H1 (cell line): ENCODE measurements at regions not wholly inside any gene's neighbourhood (a gene's known extent, or its start where the extent isn't known, plus 50 kb on each side); places are given as distances from the start of the nearest gene placed in this dataset.
A peak's percentile ranks its signal among the peaks of the same experiment; 100 is the strongest.
"Not testable (repeated sequence)": the region's sequence is repeated elsewhere in the genome, so short reads cannot be mapped to it uniquely, and the experiment has no call there.

Source experiments
- CTCF ChIA-PET: fragments of 300-600 bp; sonication (Branson Sonifier 250); formaldehyde crosslinking; loops from one replicate; lab custom pipeline; 2021; ENCODE audit not compliant: partially characterized antibody; lab: Charles Lee
- POLR2A ChIA-PET: fragments of 300-600 bp; sonication (Branson Sonifier 250); formaldehyde crosslinking; loops from one replicate; lab custom pipeline; 2021; ENCODE audit warnings: inconsistent platforms; ENCODE audit not compliant: partially characterized antibody; lab: Charles Lee
- DNase-seq, 2 experiments: peaks; one replicate each; pipeline versions ENCODE4 v3.0.0 to v3.0.0-alpha.2; 2010 to 2022; ENCODE audit warnings: low spot score in 2 of 2, low read depth in 1 of 2, mixed read lengths in 1 of 2
- FAIRE-seq: peaks from 2 replicates; lab custom pipeline; 2011; peaks lifted over from hg19 to GRCh38; lab: Jason Lieb, UNC
- H2AFZ ChIP-seq: 2 replicates; pipeline ENCODE4 v1.8.1; 2012; ENCODE audit warnings: low read length, inconsistent platforms
- H2AK5ac ChIP-seq: 2 replicates; pipeline ENCODE4 v1.6.1; 2013; ENCODE audit warnings: low read depth, low read length
- H2BK120ac ChIP-seq: replicated peaks from 2 replicates; pipeline ENCODE3; 2013; ENCODE audit warnings: low read depth, low read length, inconsistent platforms
- H2BK12ac ChIP-seq: 2 replicates; pipeline ENCODE4 v1.6.1; 2013; ENCODE audit warnings: low read depth, low read length
- H2BK15ac ChIP-seq: 2 replicates; pipeline ENCODE4 v1.6.1; 2013; ENCODE audit warnings: low read length
- H2BK20ac ChIP-seq: 2 replicates; pipeline ENCODE4 v1.6.1; 2013; ENCODE audit warnings: low read length
- H2BK5ac ChIP-seq: 2 replicates; pipeline ENCODE4 v1.6.1; 2013; ENCODE audit warnings: low read depth, low read length
- H3K14ac ChIP-seq: 2 replicates; pipeline ENCODE4 v1.6.1; 2013; ENCODE audit warnings: inconsistent platforms; ENCODE audit not compliant: insufficient read length
- H3K18ac ChIP-seq: 2 replicates; pipeline ENCODE4 v1.6.1; 2013; ENCODE audit warnings: low read length; ENCODE audit errors: extremely low read depth
- H3K23ac ChIP-seq: 2 replicates; pipeline ENCODE4 v1.6.1; 2013; ENCODE audit warnings: inconsistent platforms; ENCODE audit not compliant: insufficient read length
- H3K23me2 ChIP-seq: 2 replicates; pipeline ENCODE4 v1.6.1; 2013; ENCODE audit warnings: low read depth, low read length
- H3K27ac ChIP-seq: 2 replicates; pipeline ENCODE4 v1.6.1; 2011; ENCODE audit warnings: low read depth, low read length, inconsistent platforms
- H3K27me3 ChIP-seq, 4 experiments: replicated peaks in 1 of 4; 1 replicate in 1 of 4; 2 replicates in 3 of 4; pipeline versions ENCODE4 v1.6.1 to v1.8.1; 2011 to 2013; ENCODE audit warnings: low read length in 3 of 4, mild to moderate bottlenecking in 3 of 4, inconsistent platforms in 2 of 4, mixed read lengths in 2 of 4, moderate library complexity in 1 of 4; ENCODE audit not compliant: control insufficient read depth in 3 of 4, insufficient read depth in 3 of 4; ENCODE audit errors: extremely low read depth in 1 of 4
- H3K36me3 ChIP-seq, 4 experiments: 2 replicates each; pipeline versions ENCODE4 v1.6.1 to v1.8.1; 2011 to 2013; ENCODE audit warnings: mild to moderate bottlenecking in 4 of 4, low read length in 3 of 4, moderate library complexity in 2 of 4, control low read depth in 1 of 4, inconsistent platforms in 1 of 4; ENCODE audit not compliant: insufficient read depth in 4 of 4, control insufficient read depth in 2 of 4
- H3K4ac ChIP-seq: replicated peaks from 2 replicates; pipeline ENCODE3; 2013; ENCODE audit warnings: low read length, low read depth, mixed read lengths, inconsistent platforms; ENCODE audit not compliant: insufficient read length
- H3K4me1 ChIP-seq, 4 experiments: replicated peaks in 1 of 4; 1 replicate in 1 of 4; 2 replicates in 3 of 4; pipeline versions ENCODE4 v1.6.1 to v1.8.1; 2011 to 2013; ENCODE audit warnings: low read length in 3 of 4, inconsistent platforms in 2 of 4, mixed read lengths in 1 of 4; ENCODE audit not compliant: insufficient read depth in 4 of 4, control insufficient read depth in 3 of 4
- H3K4me2 ChIP-seq, 2 experiments: 2 replicates each; pipeline versions ENCODE4 v1.6.1 to v1.8.1; 2011 to 2013; ENCODE audit warnings: low read depth in 2 of 2, low read length in 2 of 2, control low read depth in 1 of 2, inconsistent platforms in 1 of 2, mild to moderate bottlenecking in 1 of 2; ENCODE audit not compliant: insufficient read depth in 1 of 2
- H3K4me3 ChIP-seq, 4 experiments: fragments of 200-600, 300-600 bp in 1 of 4; sonication (generic), shearing (Covaris generic), sonication (Bioruptor Twin) in 1 of 4; 2 replicates each; pipeline versions ENCODE4 v1.5.1 to v1.8.1; 2011 to 2016; ENCODE audit warnings: low read length in 4 of 4, low read depth in 3 of 4, control low read depth in 2 of 4, inconsistent platforms in 2 of 4, mild to moderate bottlenecking in 2 of 4, mixed read lengths in 1 of 4, moderate library complexity in 1 of 4; ENCODE audit not compliant: insufficient read depth in 2 of 4; ENCODE audit errors: extremely low read depth in 1 of 4
- H3K56ac ChIP-seq: replicated peaks from 2 replicates; pipeline ENCODE3; 2013; ENCODE audit warnings: low read depth, mild to moderate bottlenecking, mixed read lengths, low read length, inconsistent platforms; ENCODE audit not compliant: insufficient read length
- H3K79me1 ChIP-seq: 2 replicates; pipeline ENCODE4 v1.6.1; 2013; ENCODE audit warnings: low read depth, low read length, control low read depth
- H3K79me2 ChIP-seq, 2 experiments: 2 replicates each; pipeline versions ENCODE4 v1.6.1 to v1.8.1; 2012 to 2013; ENCODE audit warnings: low read length in 2 of 2, mild to moderate bottlenecking in 2 of 2, inconsistent platforms in 1 of 2; ENCODE audit not compliant: insufficient read depth in 2 of 2, control insufficient read depth in 1 of 2
- H3K9ac ChIP-seq, 4 experiments: replicated peaks in 1 of 4; 1 replicate in 1 of 4; 2 replicates in 3 of 4; pipeline versions ENCODE4 v1.6.1 to v1.8.1; 2011 to 2013; ENCODE audit warnings: low read depth in 3 of 4, low read length in 3 of 4, control low read depth in 2 of 4, mild to moderate bottlenecking in 2 of 4, moderate library complexity in 2 of 4, inconsistent platforms in 1 of 4; ENCODE audit errors: extremely low read depth in 1 of 4
- H3K9me3 ChIP-seq, 2 experiments: 2 replicates each; pipeline versions ENCODE4 v1.6.1 to v1.8.1; 2012 to 2013; ENCODE audit warnings: mild to moderate bottlenecking in 2 of 2, moderate library complexity in 2 of 2, control low read depth in 1 of 2, inconsistent platforms in 1 of 2, low read depth in 1 of 2, low read length in 1 of 2, mixed read lengths in 1 of 2; ENCODE audit not compliant: insufficient read depth in 2 of 2
- H4K20me1 ChIP-seq, 2 experiments: replicated peaks in 1 of 2; 2 replicates each; pipeline versions ENCODE3 to v1.8.1; 2011 to 2013; ENCODE audit warnings: inconsistent platforms in 2 of 2, low read length in 2 of 2, mild to moderate bottlenecking in 1 of 2; ENCODE audit not compliant: insufficient read depth in 2 of 2, control insufficient read depth in 1 of 2
- H4K5ac ChIP-seq: 2 replicates; pipeline ENCODE4 v1.6.1; 2013; ENCODE audit warnings: low read length, low read depth, mixed read lengths, inconsistent platforms; ENCODE audit not compliant: insufficient read length
- H4K8ac ChIP-seq: 2 replicates; pipeline ENCODE4 v1.8.0; 2013; ENCODE audit warnings: mild to moderate bottlenecking, moderate library complexity, low read length, inconsistent platforms; ENCODE audit not compliant: insufficient read depth; ENCODE audit errors: extremely low read depth
- H4K91ac ChIP-seq: replicated peaks from 2 replicates; pipeline ENCODE3; 2013; ENCODE audit warnings: low read length, mixed read lengths, inconsistent platforms; ENCODE audit not compliant: insufficient read length
- RAD21 ChIP-seq, 2 experiments: IDR thresholded peaks in 1 of 2; conservative IDR thresholded peaks in 1 of 2; 2 replicates each; pipeline ENCODE4 v1.6.1; 2011; ENCODE audit warnings: low read depth in 2 of 2, low read length in 2 of 2, improper control_type of control experiment in 1 of 2, inconsistent platforms in 1 of 2, mild to moderate bottlenecking in 1 of 2, moderate library complexity in 1 of 2
- WGBS, 2 experiments: shearing (Covaris generic) in 1 of 2; methylation state at CpG; one replicate each; pipeline versions ENCODE4 v1.1.6 to v1.1.7; 2013 to 2015; ENCODE audit warnings: low lambda C conversion rate in 2 of 2, mixed read lengths in 2 of 2, inconsistent platforms in 1 of 2, low coverage in 1 of 2, missing lambda C conversion rate in 1 of 2; ENCODE audit not compliant: insufficient replicate concordance in 2 of 2, insufficient coverage in 1 of 2, insufficient read length in 1 of 2; ENCODE audit errors: extremely low coverage in 1 of 2, missing lambda C conversion rate in 1 of 2; 5-methylcytosine and 5-hydroxymethylcytosine counted together
- TF ChIP-seq, protein P1 (sequence below), 3 experiments: IDR thresholded peaks; 1 replicate in 2 of 3; 2 replicates in 1 of 3; pipeline versions ENCODE4 v1.5.1 to v1.6.1; 2011; ENCODE audit warnings: low read length in 3 of 3, mild to moderate bottlenecking in 3 of 3, inconsistent platforms in 2 of 3, low read depth in 1 of 3, moderate library complexity in 1 of 3; ENCODE audit not compliant: insufficient read depth in 1 of 3; ENCODE audit errors: control extremely low read depth in 1 of 3

DNA sequence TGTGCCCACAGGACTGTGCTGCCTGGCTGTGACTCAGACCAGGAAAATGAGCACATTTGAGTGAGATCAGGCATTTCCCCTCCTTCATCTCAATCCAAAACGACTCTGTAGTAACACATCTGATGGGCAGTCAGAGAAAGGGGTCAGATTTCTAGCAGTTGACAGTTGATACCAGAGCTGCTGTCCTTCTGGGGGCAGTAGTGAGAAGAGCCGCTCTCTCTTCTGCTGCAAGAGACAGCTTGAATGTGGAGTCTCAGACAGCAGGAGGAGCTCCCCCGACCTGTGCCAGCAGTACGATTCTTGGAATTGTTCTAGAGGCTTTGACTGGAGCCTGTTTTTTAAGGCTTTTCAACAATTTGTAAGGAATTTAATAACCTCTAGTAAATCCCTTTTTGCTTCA lies 1413.7 kb downstream of the RPIA start:
- H3K9me3 ChIP-seq, H4K8ac ChIP-seq, H3K9ac ChIP-seq, H3K56ac ChIP-seq, H3K79me1 ChIP-seq, H2BK12ac ChIP-seq, H4K5ac ChIP-seq, H2AFZ ChIP-seq, H2BK5ac ChIP-seq, H3K27me3 ChIP-seq, CTCF ChIA-PET, H3K4me2 ChIP-seq, H2AK5ac ChIP-seq, H2BK20ac ChIP-seq, H3K27ac ChIP-seq, H3K4me1 ChIP-seq, H2BK120ac ChIP-seq, H3K36me3 ChIP-seq, H3K18ac ChIP-seq, H4K91ac ChIP-seq, H3K4ac ChIP-seq, H3K14ac ChIP-seq, DNase-seq, H3K23me2 ChIP-seq, POLR2A ChIA-PET, H4K20me1 ChIP-seq, H3K23ac ChIP-seq, H2BK15ac ChIP-seq, H3K4me3 ChIP-seq, H3K79me2 ChIP-seq: not testable (repeated sequence)
- FAIRE-seq = peak; percentile 19
- peak; percentile 24 to 46; a peak in 3 of 4 replicates for TF ChIP-seq RAD21 (IDR thresholded peaks at IDR 0.05 in 1 of 2, conservative IDR thresholded peaks at IDR 0.05 in 1 of 2; ENCODE audit: low read depth in 2 of 2, low read length in 2 of 2)
- TF ChIP-seq, protein P1, sequence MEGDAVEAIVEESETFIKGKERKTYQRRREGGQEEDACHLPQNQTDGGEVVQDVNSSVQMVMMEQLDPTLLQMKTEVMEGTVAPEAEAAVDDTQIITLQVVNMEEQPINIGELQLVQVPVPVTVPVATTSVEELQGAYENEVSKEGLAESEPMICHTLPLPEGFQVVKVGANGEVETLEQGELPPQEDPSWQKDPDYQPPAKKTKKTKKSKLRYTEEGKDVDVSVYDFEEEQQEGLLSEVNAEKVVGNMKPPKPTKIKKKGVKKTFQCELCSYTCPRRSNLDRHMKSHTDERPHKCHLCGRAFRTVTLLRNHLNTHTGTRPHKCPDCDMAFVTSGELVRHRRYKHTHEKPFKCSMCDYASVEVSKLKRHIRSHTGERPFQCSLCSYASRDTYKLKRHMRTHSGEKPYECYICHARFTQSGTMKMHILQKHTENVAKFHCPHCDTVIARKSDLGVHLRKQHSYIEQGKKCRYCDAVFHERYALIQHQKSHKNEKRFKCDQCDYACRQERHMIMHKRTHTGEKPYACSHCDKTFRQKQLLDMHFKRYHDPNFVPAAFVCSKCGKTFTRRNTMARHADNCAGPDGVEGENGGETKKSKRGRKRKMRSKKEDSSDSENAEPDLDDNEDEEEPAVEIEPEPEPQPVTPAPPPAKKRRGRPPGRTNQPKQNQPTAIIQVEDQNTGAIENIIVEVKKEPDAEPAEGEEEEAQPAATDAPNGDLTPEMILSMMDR (IDR thresholded peaks at IDR 0.05; ENCODE audit: control extremely low read depth in 1 of 3, insufficient read depth in 1 of 3, low read depth in 1 of 3, low read length in 3 of 3) = peak; percentile 40 to 67 (median 55)
- WGBS, 2 experiments = 25% methylated on average over 3 of the region's 4 CpGs; no CpG with 5 or more reads in 1 of the 2 experiments
